ENCODE measurements at regions not wholly inside any gene's neighbourhood (a gene's known extent, or its start where the extent isn't known, plus 50 kb on each side); places are given as distances from the start of the nearest gene placed in this dataset.

DNA sequence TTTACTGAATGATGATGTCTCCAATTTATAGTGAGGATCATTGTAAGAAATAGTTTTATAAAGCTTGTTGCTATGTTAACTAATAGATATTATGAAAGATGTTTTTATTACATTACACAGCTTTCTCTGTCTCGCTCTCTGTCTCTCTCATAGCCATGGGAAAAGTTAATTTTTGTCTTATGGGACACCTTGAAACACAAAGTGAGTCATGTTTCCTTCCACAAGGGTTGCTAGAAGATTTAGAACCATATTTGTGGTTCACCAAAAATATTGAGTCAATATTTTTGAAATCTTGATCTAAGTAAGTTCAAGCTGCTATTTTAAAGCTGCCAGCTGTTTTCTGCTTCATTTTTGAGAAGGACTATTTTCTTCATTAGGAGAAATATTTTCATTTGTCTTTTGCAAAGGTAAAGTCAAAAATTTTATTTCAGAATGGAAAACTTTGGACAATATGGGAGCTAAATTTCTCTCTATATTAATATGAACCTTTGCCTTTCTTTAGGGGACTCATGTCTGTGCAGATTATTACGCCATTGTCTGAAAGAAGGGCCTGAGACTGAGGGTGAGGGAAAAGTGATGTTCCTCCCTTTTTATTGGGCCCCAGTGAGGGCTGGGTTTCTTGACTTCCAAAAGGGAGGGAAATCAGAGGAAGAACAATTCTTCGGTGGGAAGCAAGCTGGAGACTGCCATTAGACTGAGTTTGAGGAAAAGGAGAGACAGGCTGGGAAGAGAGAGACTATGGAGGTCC lies 87.9 kb upstream of the SLC24A2 start:
- TF ChIP-seq, protein P1, sequence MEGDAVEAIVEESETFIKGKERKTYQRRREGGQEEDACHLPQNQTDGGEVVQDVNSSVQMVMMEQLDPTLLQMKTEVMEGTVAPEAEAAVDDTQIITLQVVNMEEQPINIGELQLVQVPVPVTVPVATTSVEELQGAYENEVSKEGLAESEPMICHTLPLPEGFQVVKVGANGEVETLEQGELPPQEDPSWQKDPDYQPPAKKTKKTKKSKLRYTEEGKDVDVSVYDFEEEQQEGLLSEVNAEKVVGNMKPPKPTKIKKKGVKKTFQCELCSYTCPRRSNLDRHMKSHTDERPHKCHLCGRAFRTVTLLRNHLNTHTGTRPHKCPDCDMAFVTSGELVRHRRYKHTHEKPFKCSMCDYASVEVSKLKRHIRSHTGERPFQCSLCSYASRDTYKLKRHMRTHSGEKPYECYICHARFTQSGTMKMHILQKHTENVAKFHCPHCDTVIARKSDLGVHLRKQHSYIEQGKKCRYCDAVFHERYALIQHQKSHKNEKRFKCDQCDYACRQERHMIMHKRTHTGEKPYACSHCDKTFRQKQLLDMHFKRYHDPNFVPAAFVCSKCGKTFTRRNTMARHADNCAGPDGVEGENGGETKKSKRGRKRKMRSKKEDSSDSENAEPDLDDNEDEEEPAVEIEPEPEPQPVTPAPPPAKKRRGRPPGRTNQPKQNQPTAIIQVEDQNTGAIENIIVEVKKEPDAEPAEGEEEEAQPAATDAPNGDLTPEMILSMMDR (IDR thresholded peaks at IDR 0.05; ENCODE audit: extremely low read depth in 1 of 2, insufficient read depth in 1 of 2, low read depth in 1 of 2, low read length in 2 of 2) = no peak
- no peak for TF ChIP-seq POLR2A (IDR thresholded peaks at IDR 0.05; ENCODE audit: low read depth, low read length)

Data from endothelial cell of umbilical vein (primary cell).